CD4-positive, alpha-beta T cell (primary cell): ENCODE measurements at regions not wholly inside any gene's neighbourhood (a gene's known extent, or its start where the extent isn't known, plus 50 kb on each side); places are given as distances from the start of the nearest gene placed in this dataset.

Source experiments
- ATAC-seq: fragments of 200-7000 bp; cut with Tn5 transposase; one replicate; pipeline ENCODE4 v1.10.0; 2022; ENCODE audit warnings: mild to moderate bottlenecking; ENCODE audit not compliant: poor library complexity
- CTCF ChIA-PET: fragments of 350-600 bp; sonication (Branson Sonifier 250); formaldehyde crosslinking; loops from one replicate; lab custom pipeline; 2021; ENCODE audit warnings: antibody characterized with exemption, inconsistent platforms; lab: Charles Lee
- POLR2A ChIA-PET: fragments of 350-600 bp; sonication (Branson Sonifier 250); formaldehyde crosslinking; loops from one replicate; lab custom pipeline; 2021; ENCODE audit warnings: antibody characterized with exemption, inconsistent platforms; lab: Charles Lee
- DNase-seq, 14 experiments: peaks; one replicate each; pipeline ENCODE4 v3.0.0-alpha.2; 2013 to 2020; ENCODE audit warnings: mixed read lengths in 2 of 14
- H3K27ac ChIP-seq, 2 donors: one replicate each; pipeline versions ENCODE4 v1.5.1 to v1.7.0; 2013; ENCODE audit warnings: low read length in 2 of 2, low read depth in 1 of 2, mild to moderate bottlenecking in 1 of 2
- H3K27me3 ChIP-seq, 2 experiments: 1 replicate in 1 of 2; 2 replicates in 1 of 2; pipeline versions ENCODE4 v1.6.1 to v1.7.0; 2013; ENCODE audit warnings: low read length in 2 of 2, control low read depth in 1 of 2, mild to moderate bottlenecking in 1 of 2, moderate library complexity in 1 of 2; ENCODE audit not compliant: insufficient read depth in 2 of 2, control insufficient read depth in 1 of 2
- H3K36me3 ChIP-seq: one replicate; pipeline ENCODE4 v1.6.1; 2013; ENCODE audit warnings: low read length, control low read depth; ENCODE audit not compliant: insufficient read depth
- H3K4me1 ChIP-seq: one replicate; pipeline ENCODE4 v1.6.1; 2013; ENCODE audit warnings: low read length, control low read depth; ENCODE audit not compliant: insufficient read depth
- H3K4me3 ChIP-seq: one replicate; pipeline ENCODE4 v1.5.1; 2013; ENCODE audit warnings: mild to moderate bottlenecking, low read length, moderate library complexity
- H3K9me3 ChIP-seq, 2 experiments: 1 replicate in 1 of 2; 2 replicates in 1 of 2; pipeline versions ENCODE4 v1.6.1 to v1.7.0; 2013; ENCODE audit warnings: low read length in 2 of 2, mild to moderate bottlenecking in 2 of 2, control low read depth in 1 of 2, moderate library complexity in 1 of 2; ENCODE audit not compliant: control insufficient read depth in 1 of 2, insufficient read depth in 1 of 2
- H3K27ac Mint-ChIP-seq: one replicate; pipeline ENCODE4 v1.8.0; 2020; ENCODE audit warnings: mixed read lengths
- H3K27me3 Mint-ChIP-seq: one replicate; pipeline ENCODE4 v1.8.0; 2021; ENCODE audit warnings: mixed read lengths
- H3K36me3 Mint-ChIP-seq: one replicate; pipeline ENCODE4 v1.8.0; 2021; ENCODE audit warnings: low read depth, mixed read lengths
- H3K4me1 Mint-ChIP-seq: one replicate; pipeline ENCODE4 v1.8.0; 2021; ENCODE audit warnings: low read depth, mixed read lengths
- H3K4me3 Mint-ChIP-seq: one replicate; pipeline ENCODE4 v1.8.0; 2020; ENCODE audit warnings: mild to moderate bottlenecking, mixed read lengths
- H3K9me3 Mint-ChIP-seq: one replicate; pipeline ENCODE4 v1.8.0; 2020; ENCODE audit warnings: mixed read lengths
- CTCF ChIP-seq: fragments of 200-600 bp; IDR thresholded peaks from one replicate; pipeline ENCODE4 v1.8.0; 2022; ENCODE audit warnings: antibody characterized with exemption, mild to moderate bottlenecking
- intact Hi-C, 2 experiments: fragments of 100-400 bp; cut with DNase I in 1 of 2; cut with micrococcal nuclease in 1 of 2; formaldehyde crosslinking; loops; one replicate each; pipeline versions ENCODE4 v1.15.1 to v1.9.0; 2023 to 2025; cut with DNase I, micrococcal nuclease

- Mint-ChIP-seq H3K27me3 (peaks cover 9% of the 10 kb centered on the region), H3K4me1 (peaks cover 16% of the 10 kb centered on the region), H3K27ac (no peak overlapping the region), H3K9me3 (peaks cover 2% of the 10 kb centered on the region), H3K36me3 (no peaks in the 10 kb centered on the region), H3K4me3 (no peak overlapping the region)
- TF ChIP-seq CTCF, result no peak
- CTCF ChIA-PET, result no interaction called here
- Histone ChIP-seq H3K36me3 (no peaks in the 10 kb centered on the region), H3K27me3 (no peaks in the 10 kb centered on the region), H3K4me3 (no peak overlapping the region), H3K9me3 (peaks cover 0 to 3% of the 10 kb centered on the region in 2 experiments), H3K4me1 (peaks cover 24% of the 10 kb centered on the region), H3K27ac (no peak overlapping the region)
- intact Hi-C loops, result no loop called here
- DNase-seq, result no peak
- POLR2A ChIA-PET, result no interaction called here
- ATAC-seq, result no peak
Measured at GRCh38 chr15:93152951-93153350, 63.9 kb upstream of the RGMA start.

GRCh38 chr15:93152360-93152759, 63.3 kb upstream of the RGMA start:
- H3K4me3 Mint-ChIP-seq, result no peak overlapping the region
- H3K27me3 Mint-ChIP-seq, result peaks cover 9% of the 10 kb centered on the region
- DNase-seq, result peak in 11 of 14 experiments; percentile 1 to 81 (median 22)
- CTCF ChIA-PET, result no interaction called here
- intact Hi-C loops, result no loop called here
- H3K27ac Mint-ChIP-seq, result no peak overlapping the region
- H3K4me3 ChIP-seq, result no peak overlapping the region
- no peaks in the 10 kb centered on the region for H3K36me3 ChIP-seq
- H3K36me3 Mint-ChIP-seq, result no peaks in the 10 kb centered on the region
- no peak overlapping the region for H3K27ac ChIP-seq
- ATAC-seq, result peak; percentile 67
- H3K27me3 ChIP-seq, result no peaks in the 10 kb centered on the region
- peaks cover 2% of the 10 kb centered on the region for H3K9me3 Mint-ChIP-seq
- POLR2A ChIA-PET, result no interaction called here
- H3K4me1 ChIP-seq, result peaks cover 24% of the 10 kb centered on the region
- H3K9me3 ChIP-seq, result peaks cover 0 to 3% of the 10 kb centered on the region in 2 experiments
- H3K4me1 Mint-ChIP-seq, result peaks cover 16% of the 10 kb centered on the region
- no peak for TF ChIP-seq CTCF

- Mint-ChIP-seq H3K27ac (no peak overlapping the region), H3K9me3 (no peaks in the 10 kb centered on the region), H3K36me3 (no peaks in the 10 kb centered on the region), H3K4me3 (no peak overlapping the region), H3K27me3 (peaks cover 9% of the 10 kb centered on the region), H3K4me1 (peaks cover 16% of the 10 kb centered on the region)
- ChIA-PET POLR2A (no interaction called here), CTCF (no interaction called here)
- ATAC-seq, result no peak
- no peak for TF ChIP-seq CTCF
- Histone ChIP-seq H3K27me3 (no peaks in the 10 kb centered on the region), H3K9me3 (peaks cover 0 to 3% of the 10 kb centered on the region in 2 experiments), H3K4me1 (peaks cover 24% of the 10 kb centered on the region), H3K4me3 (no peak overlapping the region), H3K36me3 (no peaks in the 10 kb centered on the region), H3K27ac (no peak overlapping the region)
- no peak for DNase-seq
- intact Hi-C loops, result no loop called here
Measured at GRCh38 chr15:93150910-93151881, 62.2 kb upstream of the RGMA start.
